ENCODE measurements at regions not wholly inside any gene's neighbourhood (a gene's known extent, or its start where the extent isn't known, plus 50 kb on each side); places are given as distances from the start of the nearest gene placed in this dataset.

- TF ChIP-seq SMARCC2 (IDR thresholded peaks at IDR 0.05): no peak
Observed at GRCh38 chr2:217452928-217453327, 549.9 kb downstream of the TNS1 start (continued).

DNA sequence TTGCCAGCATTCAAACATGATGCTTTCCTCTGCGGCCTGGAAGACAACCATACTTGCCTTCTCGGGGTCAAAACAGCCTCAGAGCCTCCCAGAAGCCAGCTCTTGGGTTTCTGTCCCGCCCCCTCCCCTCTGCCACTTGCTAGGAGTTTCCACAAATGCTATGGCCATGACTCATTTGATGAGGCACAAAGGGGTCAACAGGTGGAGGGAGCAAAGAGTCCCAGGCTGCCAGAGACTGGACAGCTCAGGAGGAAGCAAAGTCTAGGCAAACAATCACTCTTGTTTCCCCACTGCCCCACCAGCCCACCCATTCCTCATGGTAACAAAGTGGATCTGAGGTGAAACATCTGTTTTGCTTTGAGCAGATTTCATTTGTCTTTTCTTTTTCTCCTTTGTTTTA is 551.1 kb downstream of the TNS1 start:
- in situ Hi-C loops (cut with HindIII; ENCODE audit: extremely low pct_ligation_motif_present, low pct_unique_long_range_greater_than_20kb): no loop called here
- TF ChIP-seq ZNF839 (CRISPR knock-in tag; IDR thresholded peaks at IDR 0.05; ENCODE audit: borderline replicate concordance): no peak
- no peak for TF ChIP-seq GFI1 (CRISPR knock-in tag; IDR thresholded peaks at IDR 0.05; ENCODE audit: borderline replicate concordance)
- peak; percentile 70 for TF ChIP-seq TEAD3 (CRISPR knock-in tag; optimal IDR thresholded peaks at IDR 0.05; ENCODE audit: borderline replicate concordance)
- no peak for TF ChIP-seq TMF1 (CRISPR knock-in tag; IDR thresholded peaks at IDR 0.05; ENCODE audit: low read depth)
- TF ChIP-seq NFIC (IDR thresholded peaks at IDR 0.05; ENCODE audit: low read length): no peak
- TF ChIP-seq, protein P1, sequence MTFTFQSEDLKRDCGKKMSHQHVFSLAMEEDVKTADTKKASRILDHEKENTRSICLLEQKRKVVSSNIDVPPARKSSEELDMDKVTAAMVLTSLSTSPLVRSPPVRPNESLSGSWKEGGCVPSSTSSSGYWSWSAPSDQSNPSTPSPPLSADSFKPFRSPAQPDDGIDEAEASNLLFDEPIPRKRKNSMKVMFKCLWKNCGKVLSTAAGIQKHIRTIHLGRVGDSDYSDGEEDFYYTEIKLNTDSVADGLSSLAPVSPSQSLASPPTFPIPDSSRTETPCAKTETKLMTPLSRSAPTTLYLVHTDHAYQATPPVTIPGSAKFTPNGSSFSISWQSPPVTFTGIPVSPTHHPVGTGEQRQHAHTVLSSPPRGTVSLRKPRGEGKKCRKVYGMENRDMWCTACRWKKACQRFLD (CRISPR knock-in tag; IDR thresholded peaks at IDR 0.05; ENCODE audit: borderline replicate concordance): no peak
- 0 out of 2 replicates have a peak, but pooled peaks have one; percentile 17 for TF ChIP-seq ZMYM4 (CRISPR knock-in tag; IDR thresholded peaks at IDR 0.05)
- no peak for TF ChIP-seq ZUFSP (CRISPR knock-in tag; IDR thresholded peaks at IDR 0.05; ENCODE audit: borderline replicate concordance)
- peak; percentile 76 for TF ChIP-seq FOSL2 (CRISPR knock-in tag; IDR thresholded peaks at IDR 0.05)
- no peak for TF ChIP-seq ZNF782 (CRISPR knock-in tag; IDR thresholded peaks at IDR 0.05; ENCODE audit: borderline replicate concordance)
- TF ChIP-seq ZNF256 (CRISPR knock-in tag; conservative IDR thresholded peaks at IDR 0.05): no peak
- TF ChIP-seq HMGXB3 (CRISPR knock-in tag; IDR thresholded peaks at IDR 0.05; ENCODE audit: borderline replicate concordance): no peak
- TF ChIP-seq ZFP90 (CRISPR knock-in tag; IDR thresholded peaks at IDR 0.05; ENCODE audit: borderline replicate concordance): no peak
- TF ChIP-seq, protein P2, sequence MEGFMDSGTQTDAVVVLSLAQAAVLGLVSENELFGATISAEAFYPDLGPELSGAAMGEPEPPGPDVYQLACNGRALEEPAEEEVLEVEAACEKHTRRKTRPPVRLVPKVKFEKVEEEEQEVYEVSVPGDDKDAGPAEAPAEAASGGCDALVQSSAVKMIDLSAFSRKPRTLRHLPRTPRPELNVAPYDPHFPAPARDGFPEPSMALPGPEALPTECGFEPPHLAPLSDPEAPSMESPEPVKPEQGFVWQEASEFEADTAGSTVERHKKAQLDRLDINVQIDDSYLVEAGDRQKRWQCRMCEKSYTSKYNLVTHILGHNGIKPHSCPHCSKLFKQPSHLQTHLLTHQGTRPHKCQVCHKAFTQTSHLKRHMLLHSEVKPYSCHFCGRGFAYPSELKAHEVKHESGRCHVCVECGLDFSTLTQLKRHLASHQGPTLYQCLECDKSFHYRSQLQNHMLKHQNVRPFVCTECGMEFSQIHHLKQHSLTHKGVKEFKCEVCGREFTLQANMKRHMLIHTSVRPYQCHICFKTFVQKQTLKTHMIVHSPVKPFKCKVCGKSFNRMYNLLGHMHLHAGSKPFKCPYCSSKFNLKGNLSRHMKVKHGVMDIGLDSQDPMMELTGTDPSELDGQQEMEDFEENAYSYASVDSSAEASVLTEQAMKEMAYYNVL (CRISPR knock-in tag; IDR thresholded peaks at IDR 0.05; ENCODE audit: borderline replicate concordance): no peak

More for the DNA sequence above, 551.1 kb downstream of the TNS1 start:
- ChIA-PET CTCF (ENCODE audit: low intra/inter-chr PET ratio, low total read pairs) (no interaction called here), POLR2A (no interaction called here)
- Histone ChIP-seq H3K9me3 (ENCODE audit: low read length) (no peaks in the 10 kb centered on the region), H3K4me2 (ENCODE audit: low read depth, low read length) (no peak overlapping the region), H2AFZ (ENCODE audit: low read length) (no peak overlapping the region), H3K4me1 (ENCODE audit: insufficient read depth, low read length) (peaks cover 9% of the 10 kb centered on the region; the same call in 1 of the 2 replicates), H3K36me3 (replicated peaks in 1 of 2; ENCODE audit: control insufficient read depth in 1 of 2, insufficient read depth in 2 of 2, low read length in 2 of 2) (no peaks in the 10 kb centered on the region), H4K20me1 (ENCODE audit: insufficient read depth, low read length) (no peaks in the 10 kb centered on the region), H3K79me2 (ENCODE audit: insufficient read depth, low read length) (no peaks in the 10 kb centered on the region), H3K27me3 (ENCODE audit: control insufficient read depth in 1 of 2, insufficient read depth in 2 of 2, low read length in 2 of 2) (no peaks in the 10 kb centered on the region), H3K4me3 (replicated peaks in 1 of 3; ENCODE audit: insufficient read depth in 1 of 3, low read depth in 2 of 3, low read length in 3 of 3) (no peak overlapping the region), H3K27ac (ENCODE audit: extremely low read length, insufficient read depth, low read length) (no peak overlapping the region), H3K9ac (ENCODE audit: insufficient read depth, low read depth, low read length) (no peak overlapping the region)
- no TSS peak for BruUV-seq (replicated peaks)
- 0% methylated on average over 3 of the region's 3 CpGs for WGBS (ENCODE audit: low lambda C conversion rate)
- intact Hi-C loops (cut with micrococcal nuclease; ENCODE audit: unreplicated experiment): no loop called here
- ATAC-seq: peak; percentile 80
- peak; percentile 23 for DNase-seq (ENCODE audit: low spot score)
- no peak for FAIRE-seq
